Loucy (cell line): ENCODE measurements at regions not wholly inside any gene's neighbourhood (a gene's known extent, or its start where the extent isn't known, plus 50 kb on each side); places are given as distances from the start of the nearest gene placed in this dataset.

Experiments used
- H2AFZ ChIP-seq: fragments of 200-600 bp; sonication (generic); 2 replicates; pipeline ENCODE4 v1.6.0; 2016; ENCODE audit warnings: antibody characterized with exemption, mild to moderate bottlenecking, low read length, moderate library complexity
- H3F3A ChIP-seq: fragments of 200-600 bp; 2 replicates; pipeline ENCODE4 v1.6.0; 2016; ENCODE audit warnings: antibody characterized with exemption, low read depth, mild to moderate bottlenecking
- H3K27me3 ChIP-seq: fragments of 200-600 bp; sonication (generic); 2 replicates; pipeline ENCODE4 v1.6.1; 2014; ENCODE audit warnings: low read length, mild to moderate bottlenecking; ENCODE audit not compliant: insufficient read depth, poor library complexity, severe bottlenecking
- H3K36me3 ChIP-seq: fragments of 200-600 bp; sonication (generic); 2 replicates; pipeline ENCODE4 v1.6.1; 2016; ENCODE audit warnings: low read length; ENCODE audit not compliant: insufficient read depth
- H3K4me1 ChIP-seq: fragments of 200-600 bp; sonication (generic); 2 replicates; pipeline ENCODE4 v1.5.1; 2014; ENCODE audit warnings: low read length, mild to moderate bottlenecking; ENCODE audit not compliant: insufficient read depth, poor library complexity, severe bottlenecking
- H3K4me2 ChIP-seq: fragments of 200-600 bp; sonication (generic); 2 replicates; pipeline ENCODE4 v1.6.0; 2014; ENCODE audit warnings: antibody characterized with exemption, low read length, low read depth, mild to moderate bottlenecking; ENCODE audit not compliant: poor library complexity, severe bottlenecking
- H3K4me3 ChIP-seq: fragments of 200-600 bp; sonication (generic); 2 replicates; pipeline ENCODE4 v1.5.1; 2014; ENCODE audit warnings: low read length, mild to moderate bottlenecking, mixed read lengths; ENCODE audit not compliant: poor library complexity, severe bottlenecking
- H3K79me2 ChIP-seq: fragments of 200-600 bp; sonication (generic); 2 replicates; pipeline ENCODE4 v1.6.1; 2014; ENCODE audit warnings: low read length; ENCODE audit not compliant: insufficient read depth
- H3K9ac ChIP-seq: fragments of 200-600 bp; sonication (generic); 2 replicates; pipeline ENCODE4 v1.6.0; 2014; ENCODE audit warnings: mild to moderate bottlenecking, low read depth, low read length, moderate library complexity; ENCODE audit not compliant: poor library complexity, severe bottlenecking
- H3K9me2 ChIP-seq: fragments of 200-600 bp; sonication (generic); replicated peaks from 2 replicates; pipeline ENCODE4 v1.6.1; 2016; ENCODE audit warnings: low read depth, low read length, mixed read lengths
- H3K9me3 ChIP-seq: fragments of 200-600 bp; sonication (generic); 2 replicates; pipeline ENCODE4 v1.6.1; 2014; ENCODE audit warnings: mild to moderate bottlenecking, antibody characterized with exemption, low read length, low read depth; ENCODE audit not compliant: insufficient read depth
- H4K20me1 ChIP-seq: fragments of 200-600 bp; sonication (generic); 2 replicates; pipeline ENCODE4 v1.6.0; 2014; ENCODE audit warnings: antibody characterized with exemption, low read length, mild to moderate bottlenecking; ENCODE audit not compliant: insufficient read depth, poor library complexity, severe bottlenecking
- CTCF ChIP-seq: fragments of 200-600 bp; sonication (generic); conservative IDR thresholded peaks from 2 replicates; pipeline ENCODE4 v1.5.1; 2014; ENCODE audit warnings: mild to moderate bottlenecking, antibody characterized with exemption, low read length
- EZH2phosphoT487 ChIP-seq: fragments of 200-600 bp; IDR thresholded peaks from 2 replicates; pipeline ENCODE4 v1.6.1; 2018; ENCODE audit warnings: antibody characterized with exemption, mild to moderate bottlenecking, moderate library complexity, borderline replicate concordance

- TF ChIP-seq CTCF (no peak), EZH2phosphoT487 (no peak)
- no peak overlapping the region for H3K4me2 ChIP-seq
- no peaks in the 10 kb centered on the region for H3K9me3 ChIP-seq
- no peak overlapping the region for H2AFZ ChIP-seq
- H3K4me3 ChIP-seq, result no peak overlapping the region
- no peaks in the 10 kb centered on the region for H3K9me2 ChIP-seq
- H3K79me2 ChIP-seq, result no peaks in the 10 kb centered on the region
- H4K20me1 ChIP-seq, result no peaks in the 10 kb centered on the region
- no peak overlapping the region for H3K9ac ChIP-seq
- no peaks in the 10 kb centered on the region for H3K36me3 ChIP-seq
- H3F3A ChIP-seq, result no peaks in the 10 kb centered on the region
- H3K4me1 ChIP-seq, result no peaks in the 10 kb centered on the region
- H3K27me3 ChIP-seq, result no peaks in the 10 kb centered on the region
Measured at GRCh38 chr2:21194147-21194546, 70.4 kb downstream of the TDRD15 start.

GRCh38 chr2:21194858-21195271 is 71.1 kb downstream of the TDRD15 start:
- TF ChIP-seq CTCF, result no peak
- H3K4me3 ChIP-seq, result no peak overlapping the region
- H3K27me3 ChIP-seq, result no peaks in the 10 kb centered on the region
- no peak overlapping the region for H3K4me2 ChIP-seq
- no peak overlapping the region for H2AFZ ChIP-seq
- H3K36me3 ChIP-seq, result no peaks in the 10 kb centered on the region
- H3K4me1 ChIP-seq, result no peaks in the 10 kb centered on the region
- no peak overlapping the region for H3K9ac ChIP-seq
- no peaks in the 10 kb centered on the region for H4K20me1 ChIP-seq
- H3K9me3 ChIP-seq, result no peaks in the 10 kb centered on the region
- H3K9me2 ChIP-seq, result no peaks in the 10 kb centered on the region
- no peaks in the 10 kb centered on the region for H3F3A ChIP-seq
- no peaks in the 10 kb centered on the region for H3K79me2 ChIP-seq

GRCh38 chr2:21195326-21195725 is 71.6 kb downstream of the TDRD15 start:
- H3K4me3 ChIP-seq, result no peak overlapping the region
- no peak overlapping the region for H3K4me2 ChIP-seq
- H3K9me3 ChIP-seq, result no peaks in the 10 kb centered on the region
- no peak overlapping the region for H2AFZ ChIP-seq
- no peaks in the 10 kb centered on the region for H3K9me2 ChIP-seq
- H3K79me2 ChIP-seq, result no peaks in the 10 kb centered on the region
- TF ChIP-seq EZH2phosphoT487 (no peak), CTCF (no peak)
- H3K27me3 ChIP-seq, result no peaks in the 10 kb centered on the region
- H4K20me1 ChIP-seq, result no peaks in the 10 kb centered on the region
- no peaks in the 10 kb centered on the region for H3K36me3 ChIP-seq
- no peaks in the 10 kb centered on the region for H3K4me1 ChIP-seq
- H3F3A ChIP-seq, result no peaks in the 10 kb centered on the region
- H3K9ac ChIP-seq, result no peak overlapping the region
